NCI-H82 treated with DMSO at 0.1 percent for 48 hours (cell line): ENCODE measurements at regions not wholly inside any gene's neighbourhood (a gene's known extent, or its start where the extent isn't known, plus 50 kb on each side); places are given as distances from the start of the nearest gene placed in this dataset.

Experiments
- DNase-seq: peaks from one replicate; lab custom pipeline; 2025; ENCODE audit not compliant: unreplicated experiment; lab: John Stamatoyannopoulos, UW

GRCh38 chr16:7101054-7101453 is 231.6 kb upstream of the RBFOX1 start:
- DNase-seq = no peak

- no peak for DNase-seq
Measured at GRCh38 chr16:7097518-7097917, 235.1 kb upstream of the RBFOX1 start.

GRCh38 chr16:7093511-7093910 is 239.1 kb upstream of the RBFOX1 start:
- no peak for DNase-seq

GRCh38 chr16:7090628-7091115 is 242.0 kb upstream of the RBFOX1 start:
- no peak for DNase-seq

GRCh38 chr16:7089751-7090150 is 242.9 kb upstream of the RBFOX1 start:
- no peak for DNase-seq

GRCh38 chr16:7088711-7089110 is 243.9 kb upstream of the RBFOX1 start:
- DNase-seq = peak; percentile 56

- DNase-seq = peak; percentile 91
Measured at GRCh38 chr16:7086822-7087616, 245.6 kb upstream of the RBFOX1 start.

GRCh38 chr16:7085776-7086175 is 246.9 kb upstream of the RBFOX1 start:
- DNase-seq = no peak

- no peak for DNase-seq
Measured at GRCh38 chr16:7083096-7083495, 249.5 kb upstream of the RBFOX1 start.

- no peak for DNase-seq
Measured at GRCh38 chr16:7077636-7078035, 255.0 kb upstream of the RBFOX1 start.

GRCh38 chr16:7074715-7075114 is 257.9 kb upstream of the RBFOX1 start:
- DNase-seq = no peak

- DNase-seq = no peak
Measured at GRCh38 chr16:7057458-7057857, 275.2 kb upstream of the RBFOX1 start.

GRCh38 chr16:7055443-7055842 is 277.2 kb upstream of the RBFOX1 start:
- DNase-seq = no peak

- no peak for DNase-seq
Measured at GRCh38 chr16:7051591-7052349, 280.9 kb upstream of the RBFOX1 start.

- no peak for DNase-seq
Measured at GRCh38 chr16:7044331-7044730, 288.3 kb upstream of the RBFOX1 start.

- DNase-seq = no peak
Measured at GRCh38 chr16:7038475-7038874, 294.2 kb upstream of the RBFOX1 start.

GRCh38 chr16:7037495-7037894 is 295.1 kb upstream of the RBFOX1 start:
- DNase-seq = no peak

- DNase-seq = no peak
Measured at GRCh38 chr16:7031031-7031430, 301.6 kb upstream of the RBFOX1 start.

- peak; percentile 51 for DNase-seq
Measured at GRCh38 chr16:7027401-7027800, 305.2 kb upstream of the RBFOX1 start.

GRCh38 chr16:7026639-7027038 is 306.0 kb upstream of the RBFOX1 start:
- DNase-seq = no peak

GRCh38 chr16:7025616-7026190 is 306.9 kb upstream of the RBFOX1 start:
- DNase-seq = peak; percentile 74
